ENCODE measurements at regions not wholly inside any gene's neighbourhood (a gene's known extent, or its start where the extent isn't known, plus 50 kb on each side); places are given as distances from the start of the nearest gene placed in this dataset.

- intact Hi-C loops (cut with DNase I): no loop called here
- Histone ChIP-seq H3K36me3 (no peaks in the 10 kb centered on the region), H3K27ac (no peak overlapping the region), H3K27me3 (replicated peaks; ENCODE audit: insufficient read depth) (peaks cover 2% of the 10 kb centered on the region), H3K9me3 (no peaks in the 10 kb centered on the region), H3K4me3 (no peak overlapping the region), H3K4me1 (replicated peaks) (no peaks in the 10 kb centered on the region)
- WGBS: 82% methylated on average over 5 of the region's 5 CpGs
- no peak for DNase-seq (ENCODE audit: low spot score)
- TF ChIP-seq POLR2A (IDR thresholded peaks at IDR 0.05) (no peak), POLR2AphosphoS5 (IDR thresholded peaks at IDR 0.05) (no peak)
- TF ChIP-seq, protein P1, sequence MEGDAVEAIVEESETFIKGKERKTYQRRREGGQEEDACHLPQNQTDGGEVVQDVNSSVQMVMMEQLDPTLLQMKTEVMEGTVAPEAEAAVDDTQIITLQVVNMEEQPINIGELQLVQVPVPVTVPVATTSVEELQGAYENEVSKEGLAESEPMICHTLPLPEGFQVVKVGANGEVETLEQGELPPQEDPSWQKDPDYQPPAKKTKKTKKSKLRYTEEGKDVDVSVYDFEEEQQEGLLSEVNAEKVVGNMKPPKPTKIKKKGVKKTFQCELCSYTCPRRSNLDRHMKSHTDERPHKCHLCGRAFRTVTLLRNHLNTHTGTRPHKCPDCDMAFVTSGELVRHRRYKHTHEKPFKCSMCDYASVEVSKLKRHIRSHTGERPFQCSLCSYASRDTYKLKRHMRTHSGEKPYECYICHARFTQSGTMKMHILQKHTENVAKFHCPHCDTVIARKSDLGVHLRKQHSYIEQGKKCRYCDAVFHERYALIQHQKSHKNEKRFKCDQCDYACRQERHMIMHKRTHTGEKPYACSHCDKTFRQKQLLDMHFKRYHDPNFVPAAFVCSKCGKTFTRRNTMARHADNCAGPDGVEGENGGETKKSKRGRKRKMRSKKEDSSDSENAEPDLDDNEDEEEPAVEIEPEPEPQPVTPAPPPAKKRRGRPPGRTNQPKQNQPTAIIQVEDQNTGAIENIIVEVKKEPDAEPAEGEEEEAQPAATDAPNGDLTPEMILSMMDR (IDR thresholded peaks at IDR 0.05): no peak
These were observed 136.1 kb upstream of the CCND2 start for GRCh38 chr12:4137441-4137840.

DNA sequence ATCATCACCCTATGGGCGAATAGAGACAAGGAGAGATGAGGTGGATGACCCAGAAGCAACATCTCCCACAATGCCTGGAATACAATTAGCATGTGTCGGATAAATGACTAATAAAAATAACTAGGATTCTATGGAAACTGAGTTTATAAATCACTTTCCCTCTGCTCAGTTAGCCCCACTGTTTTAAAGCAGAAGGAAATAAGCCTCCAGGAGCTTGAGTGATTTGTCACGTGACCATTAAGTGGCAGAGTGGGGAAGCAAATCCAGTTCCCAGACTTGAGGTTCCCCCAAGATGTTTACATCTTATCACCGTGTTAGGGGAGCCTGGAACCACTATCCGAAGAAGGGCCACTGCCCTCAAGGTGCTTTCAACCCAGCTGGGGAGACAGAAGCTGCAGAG is 136.5 kb upstream of the CCND2 start:
- intact Hi-C loops (cut with DNase I): no loop called here
- Histone ChIP-seq H3K4me1 (replicated peaks) (no peaks in the 10 kb centered on the region), H3K9me3 (no peaks in the 10 kb centered on the region), H3K27ac (no peak overlapping the region), H3K36me3 (no peaks in the 10 kb centered on the region), H3K4me3 (no peak overlapping the region), H3K27me3 (replicated peaks; ENCODE audit: insufficient read depth) (peaks cover 2% of the 10 kb centered on the region)
- no peak for DNase-seq (ENCODE audit: low spot score)
- 72% methylated on average over 5 of the region's 5 CpGs for WGBS
- TF ChIP-seq POLR2A (IDR thresholded peaks at IDR 0.05): no peak

GRCh38 chr12:4135919-4136605 is 137.5 kb upstream of the CCND2 start:
- Histone ChIP-seq H3K4me3 (no peak overlapping the region), H3K27me3 (replicated peaks; ENCODE audit: insufficient read depth) (peaks cover 2% of the 10 kb centered on the region), H3K27ac (no peak overlapping the region), H3K36me3 (no peaks in the 10 kb centered on the region), H3K4me1 (replicated peaks) (no peaks in the 10 kb centered on the region), H3K9me3 (no peaks in the 10 kb centered on the region)
- 46% methylated on average over 12 of the region's 12 CpGs for WGBS
- no peak for DNase-seq (ENCODE audit: low spot score)
- TF ChIP-seq, protein P1 (IDR thresholded peaks at IDR 0.05): no peak
- TF ChIP-seq POLR2A (IDR thresholded peaks at IDR 0.05) (no peak), POLR2AphosphoS5 (IDR thresholded peaks at IDR 0.05) (no peak)
- intact Hi-C loops (cut with DNase I): no loop called here

GRCh38 chr12:4134448-4135263 is 138.9 kb upstream of the CCND2 start:
- Histone ChIP-seq H3K4me3 (no peak overlapping the region), H3K9me3 (no peaks in the 10 kb centered on the region), H3K27me3 (replicated peaks; ENCODE audit: insufficient read depth) (peaks cover 2% of the 10 kb centered on the region), H3K27ac (no peak overlapping the region), H3K4me1 (replicated peaks) (no peaks in the 10 kb centered on the region), H3K36me3 (no peaks in the 10 kb centered on the region)
- no peak for DNase-seq (ENCODE audit: low spot score)
- WGBS: 54% methylated on average over 12 of the region's 12 CpGs
- intact Hi-C loops (cut with DNase I): no loop called here
- TF ChIP-seq POLR2A (IDR thresholded peaks at IDR 0.05) (no peak), POLR2AphosphoS5 (IDR thresholded peaks at IDR 0.05) (no peak)
- TF ChIP-seq, protein P1 (IDR thresholded peaks at IDR 0.05): no peak

GRCh38 chr12:4133636-4134447 is 139.7 kb upstream of the CCND2 start:
- no peak for DNase-seq (ENCODE audit: low spot score)
- Histone ChIP-seq H3K36me3 (no peaks in the 10 kb centered on the region), H3K4me1 (replicated peaks) (no peaks in the 10 kb centered on the region), H3K27me3 (replicated peaks; ENCODE audit: insufficient read depth) (peaks cover 2% of the 10 kb centered on the region), H3K9me3 (no peaks in the 10 kb centered on the region), H3K27ac (no peak overlapping the region), H3K4me3 (no peak overlapping the region)
- 68% methylated on average over 15 of the region's 15 CpGs for WGBS
- intact Hi-C loops (cut with DNase I): no loop called here
- no peak for TF ChIP-seq POLR2A (IDR thresholded peaks at IDR 0.05)
- TF ChIP-seq POLR2AphosphoS5 (IDR thresholded peaks at IDR 0.05): no peak
- TF ChIP-seq, protein P1 (IDR thresholded peaks at IDR 0.05): no peak
